Body of pancreas (tissue), 4 donors: ENCODE measurements at regions not wholly inside any gene's neighbourhood (a gene's known extent, or its start where the extent isn't known, plus 50 kb on each side); places are given as distances from the start of the nearest gene placed in this dataset.

Experiments used
- POLR2A ChIP-seq, 3 donors: fragments of 450-650 bp; IDR thresholded peaks; one replicate each; pipeline ENCODE4 v1.6.1; 2016; ENCODE audit warnings: antibody characterized with exemption in 3 of 3, mild to moderate bottlenecking in 2 of 3
- TF ChIP-seq, protein P1 (sequence below), 7 experiments: fragments of 450-650 bp in 4 of 7; fragments of 200-600 bp in 3 of 7; sonication (generic) in 3 of 7; IDR thresholded peaks; one replicate each; pipeline ENCODE4 v1.5.1; 2016 to 2019; ENCODE audit warnings: antibody characterized with exemption in 7 of 7

DNA sequence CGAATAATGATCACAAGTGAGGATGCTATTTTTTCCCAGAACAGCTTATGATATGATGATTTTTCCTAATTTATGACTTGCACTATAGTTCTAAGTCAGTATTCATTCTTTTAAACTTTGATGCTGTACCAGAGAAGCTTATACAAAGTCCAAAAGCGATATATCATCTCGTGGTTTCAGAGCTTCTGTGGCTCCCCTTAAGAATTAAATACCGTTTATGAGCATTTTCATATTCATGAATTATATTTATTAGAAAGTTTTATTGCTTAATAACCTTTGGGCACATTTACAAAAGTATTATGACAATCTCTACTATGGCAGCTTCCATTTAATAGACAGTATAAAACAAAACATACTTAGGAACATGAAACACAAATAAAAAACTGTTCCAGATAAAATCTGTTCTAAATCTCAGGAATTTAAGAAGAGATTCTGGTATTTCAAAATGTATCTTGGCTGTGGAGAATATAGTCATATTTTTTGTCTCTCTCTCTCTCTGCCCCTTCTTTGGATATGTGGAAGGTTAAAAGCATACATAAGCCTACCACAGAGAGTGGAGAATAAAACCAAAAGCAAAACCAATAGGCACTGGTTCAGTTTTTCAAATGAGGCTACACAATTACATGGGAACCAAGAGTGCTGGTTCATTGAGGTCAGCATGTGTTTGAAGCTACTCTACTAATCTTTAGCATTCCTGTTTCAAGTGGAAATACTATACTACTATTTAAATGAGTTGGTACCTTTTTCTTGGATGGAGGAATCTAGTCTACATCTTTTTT is 884.5 kb upstream of the GJE1 start:
- TF ChIP-seq, protein P1, sequence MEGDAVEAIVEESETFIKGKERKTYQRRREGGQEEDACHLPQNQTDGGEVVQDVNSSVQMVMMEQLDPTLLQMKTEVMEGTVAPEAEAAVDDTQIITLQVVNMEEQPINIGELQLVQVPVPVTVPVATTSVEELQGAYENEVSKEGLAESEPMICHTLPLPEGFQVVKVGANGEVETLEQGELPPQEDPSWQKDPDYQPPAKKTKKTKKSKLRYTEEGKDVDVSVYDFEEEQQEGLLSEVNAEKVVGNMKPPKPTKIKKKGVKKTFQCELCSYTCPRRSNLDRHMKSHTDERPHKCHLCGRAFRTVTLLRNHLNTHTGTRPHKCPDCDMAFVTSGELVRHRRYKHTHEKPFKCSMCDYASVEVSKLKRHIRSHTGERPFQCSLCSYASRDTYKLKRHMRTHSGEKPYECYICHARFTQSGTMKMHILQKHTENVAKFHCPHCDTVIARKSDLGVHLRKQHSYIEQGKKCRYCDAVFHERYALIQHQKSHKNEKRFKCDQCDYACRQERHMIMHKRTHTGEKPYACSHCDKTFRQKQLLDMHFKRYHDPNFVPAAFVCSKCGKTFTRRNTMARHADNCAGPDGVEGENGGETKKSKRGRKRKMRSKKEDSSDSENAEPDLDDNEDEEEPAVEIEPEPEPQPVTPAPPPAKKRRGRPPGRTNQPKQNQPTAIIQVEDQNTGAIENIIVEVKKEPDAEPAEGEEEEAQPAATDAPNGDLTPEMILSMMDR (IDR thresholded peaks at IDR 0.05), result no peak
- TF ChIP-seq POLR2A (IDR thresholded peaks at IDR 0.05), result no peak
